H9 (cell line): ENCODE measurements at regions not wholly inside any gene's neighbourhood (a gene's known extent, or its start where the extent isn't known, plus 50 kb on each side); places are given as distances from the start of the nearest gene placed in this dataset.

Experiments used
- DNase-seq: peaks from one replicate; pipeline ENCODE4 v3.0.0-alpha.2; 2017
- H2AFZ ChIP-seq: one replicate; pipeline ENCODE4 v1.6.1; 2013; ENCODE audit warnings: mild to moderate bottlenecking, low read length, control low read depth, moderate library complexity
- H2AK5ac ChIP-seq: 2 replicates; pipeline ENCODE4 v1.6.1; 2013; ENCODE audit warnings: low read length, control low read depth, mixed read lengths; ENCODE audit not compliant: insufficient read length
- H2BK120ac ChIP-seq: one replicate; pipeline ENCODE4 v1.6.1; 2013; ENCODE audit warnings: low read depth, mild to moderate bottlenecking, low read length, control low read depth, inconsistent platforms; ENCODE audit not compliant: poor library complexity, severe bottlenecking
- H2BK12ac ChIP-seq: 2 replicates; pipeline ENCODE4 v1.6.1; 2013; ENCODE audit warnings: low read length, control low read depth, mixed read lengths, low read depth; ENCODE audit not compliant: insufficient read length
- H2BK15ac ChIP-seq: 2 replicates; pipeline ENCODE4 v1.6.1; 2013; ENCODE audit warnings: low read depth, low read length, control low read depth
- H2BK20ac ChIP-seq: one replicate; pipeline ENCODE4 v1.6.1; 2013; ENCODE audit warnings: low read depth, mild to moderate bottlenecking, low read length, control low read depth, inconsistent platforms; ENCODE audit not compliant: poor library complexity, severe bottlenecking
- H2BK5ac ChIP-seq: 2 replicates; pipeline ENCODE4 v1.6.1; 2013; ENCODE audit warnings: low read length, control low read depth, mixed read lengths; ENCODE audit not compliant: insufficient read length
- H3K14ac ChIP-seq: 2 replicates; pipeline ENCODE4 v1.6.1; 2013; ENCODE audit warnings: low read length, control low read depth; ENCODE audit not compliant: insufficient read depth
- H3K18ac ChIP-seq: 2 replicates; pipeline ENCODE4 v1.6.1; 2013; ENCODE audit warnings: low read depth, mild to moderate bottlenecking, mixed read lengths, low read length, control low read depth; ENCODE audit not compliant: insufficient read length
- H3K23ac ChIP-seq: 2 replicates; pipeline ENCODE4 v1.6.1; 2013; ENCODE audit warnings: low read length, control low read depth, mixed read lengths, low read depth; ENCODE audit not compliant: insufficient read length
- H3K23me2 ChIP-seq: 2 replicates; pipeline ENCODE4 v1.6.1; 2013; ENCODE audit warnings: low read depth, mild to moderate bottlenecking, mixed read lengths, low read length, control low read depth; ENCODE audit not compliant: insufficient read length, poor library complexity, severe bottlenecking
- H3K27ac ChIP-seq: 2 replicates; pipeline ENCODE4 v1.5.1; 2013; ENCODE audit warnings: low read length, control low read depth, mixed read lengths, low read depth; ENCODE audit not compliant: insufficient read length
- H3K27me3 ChIP-seq: 2 replicates; pipeline ENCODE4 v1.6.1; 2013; ENCODE audit warnings: low read length, control low read depth, inconsistent platforms; ENCODE audit not compliant: insufficient read depth
- H3K4ac ChIP-seq: 2 replicates; pipeline ENCODE4 v1.6.1; 2013; ENCODE audit warnings: low read depth, mild to moderate bottlenecking, control low read depth, inconsistent platforms, low read length, moderate library complexity
- H3K4me1 ChIP-seq: 2 replicates; pipeline ENCODE4 v1.6.1; 2013; ENCODE audit warnings: low read length, control low read depth, inconsistent platforms; ENCODE audit not compliant: insufficient read depth
- H3K4me2 ChIP-seq: 2 replicates; pipeline ENCODE4 v1.6.1; 2013; ENCODE audit warnings: low read length, control low read depth, mixed read lengths; ENCODE audit not compliant: insufficient read length, insufficient read depth
- H3K56ac ChIP-seq: 2 replicates; pipeline ENCODE4 v1.6.1; 2013; ENCODE audit warnings: low read depth, mild to moderate bottlenecking, mixed read lengths, low read length, control low read depth; ENCODE audit not compliant: insufficient read length
- H3K79me1 ChIP-seq: 2 replicates; pipeline ENCODE4 v1.6.1; 2013; ENCODE audit warnings: low read depth, mild to moderate bottlenecking, moderate library complexity, low read length, control low read depth, inconsistent platforms; ENCODE audit not compliant: insufficient read depth, poor library complexity, severe bottlenecking
- H3K79me2 ChIP-seq: 2 replicates; pipeline ENCODE4 v1.6.1; 2013; ENCODE audit warnings: low read length, control low read depth, inconsistent platforms; ENCODE audit not compliant: insufficient read depth
- H3K9ac ChIP-seq: 2 replicates; pipeline ENCODE4 v1.6.1; 2013; ENCODE audit warnings: low read length, control low read depth, mixed read lengths; ENCODE audit not compliant: insufficient read length; ENCODE audit errors: extremely low read depth
- H3K9me3 ChIP-seq: one replicate; pipeline ENCODE4 v1.6.1; 2013; ENCODE audit warnings: low read depth, low read length, inconsistent platforms; ENCODE audit not compliant: control insufficient read depth
- H3T11ph ChIP-seq: one replicate; pipeline ENCODE4 v1.6.1; 2013; ENCODE audit warnings: mild to moderate bottlenecking, low read length, control low read depth, inconsistent platforms
- H4K20me1 ChIP-seq: one replicate; pipeline ENCODE4 v1.6.1; 2013; ENCODE audit not compliant: control insufficient read depth, insufficient read length, insufficient read depth
- H4K5ac ChIP-seq: 2 replicates; pipeline ENCODE4 v1.6.1; 2013; ENCODE audit warnings: low read depth, mild to moderate bottlenecking, mixed read lengths, low read length, control low read depth; ENCODE audit not compliant: insufficient read length
- H4K8ac ChIP-seq: replicated peaks from 2 replicates; pipeline ENCODE4 v1.6.1; 2013; ENCODE audit warnings: low read length, control low read depth, mixed read lengths, low read depth; ENCODE audit not compliant: insufficient read length
- H4K91ac ChIP-seq: 2 replicates; pipeline ENCODE4 v1.6.1; 2013; ENCODE audit warnings: low read depth, mild to moderate bottlenecking, moderate library complexity, mixed read lengths, low read length, control low read depth; ENCODE audit not compliant: insufficient read length
- H3K27ac Mint-ChIP-seq, 3 experiments: 2 replicates in 2 of 3; 3 replicates in 1 of 3; pipeline ENCODE4 v1.8.0; 2020 to 2021; ENCODE audit warnings: mixed read lengths in 3 of 3, mild to moderate bottlenecking in 1 of 3, moderate library complexity in 1 of 3
- H3K27me3 Mint-ChIP-seq: 2 replicates; pipeline ENCODE4 v1.8.0; 2021; ENCODE audit warnings: low read depth, mild to moderate bottlenecking, moderate library complexity, mixed read lengths
- H3K36me3 Mint-ChIP-seq, 3 experiments: 2 replicates in 2 of 3; 3 replicates in 1 of 3; pipeline ENCODE4 v1.8.0; 2020 to 2021; ENCODE audit warnings: low read depth in 3 of 3, mixed read lengths in 3 of 3; ENCODE audit not compliant: insufficient read depth in 1 of 3
- H3K4me1 Mint-ChIP-seq, 2 experiments: 2 replicates each; pipeline ENCODE4 v1.8.0; 2020; ENCODE audit warnings: mixed read lengths in 2 of 2
- H3K4me3 Mint-ChIP-seq, 2 experiments: 2 replicates in 1 of 2; 3 replicates in 1 of 2; pipeline ENCODE4 v1.8.0; 2020 to 2021; ENCODE audit warnings: mild to moderate bottlenecking in 2 of 2, mixed read lengths in 2 of 2, moderate library complexity in 1 of 2
- H3K9me3 Mint-ChIP-seq, 2 experiments: 2 replicates in 1 of 2; 3 replicates in 1 of 2; pipeline ENCODE4 v1.8.0; 2020; ENCODE audit warnings: mild to moderate bottlenecking in 2 of 2, mixed read lengths in 2 of 2, moderate library complexity in 1 of 2
- CTCF ChIP-seq: fragments of 200-600 bp; sonication (generic); conservative IDR thresholded peaks from 3 replicates; pipeline ENCODE4 v1.8.0; 2021; ENCODE audit warnings: antibody characterized with exemption, mild to moderate bottlenecking
- WGBS: extraction: QIAGEN DNeasy Blood & Tissue Kit; methylation state at CpG from one replicate; pipeline ENCODE4 v1.1.7; 2013; ENCODE audit warnings: missing lambda C conversion rate, low lambda C conversion rate, mixed read lengths; ENCODE audit not compliant: insufficient read length; ENCODE audit errors: extremely low coverage; 5-methylcytosine and 5-hydroxymethylcytosine counted together

- H3K23ac ChIP-seq: no peak overlapping the region
- no peaks in the 10 kb centered on the region for H3K79me2 ChIP-seq
- no peak overlapping the region for H4K5ac ChIP-seq
- TF ChIP-seq CTCF: no peak
- no peak overlapping the region for H2AK5ac ChIP-seq
- no peak overlapping the region for H2BK120ac ChIP-seq
- no peak overlapping the region for H2BK5ac ChIP-seq
- no peak overlapping the region for H3K27ac Mint-ChIP-seq
- H2BK15ac ChIP-seq: no peak overlapping the region
- no CpG with 5 or more reads among the region's 6 CpGs for WGBS
- H3K36me3 Mint-ChIP-seq: no peaks in the 10 kb centered on the region
- no peak overlapping the region for H2AFZ ChIP-seq
- H3K27me3 Mint-ChIP-seq: no peaks in the 10 kb centered on the region; the same call in 1 of the 2 replicates
- no peak overlapping the region for H3K4ac ChIP-seq
- H3K27me3 ChIP-seq: no peaks in the 10 kb centered on the region
- no peak overlapping the region for H3K9ac ChIP-seq
- H3K4me1 Mint-ChIP-seq: peaks cover 0 to 10% of the 10 kb centered on the region in 2 experiments; a peak in 2 of 4 replicates
- no peak overlapping the region for H2BK20ac ChIP-seq
- no peak for DNase-seq
- no peak overlapping the region for H4K91ac ChIP-seq
- no peak overlapping the region for H3K18ac ChIP-seq
- no peak overlapping the region for H3K4me2 ChIP-seq
- H3K23me2 ChIP-seq: no peaks in the 10 kb centered on the region
- H3K4me3 Mint-ChIP-seq: no peak overlapping the region
- no peak overlapping the region for H4K8ac ChIP-seq
- peaks cover 4% of the 10 kb centered on the region in 2 experiments; a peak in 1 of 5 replicates for H3K9me3 Mint-ChIP-seq
- H3T11ph ChIP-seq: no peak overlapping the region
- H4K20me1 ChIP-seq: no peaks in the 10 kb centered on the region
- no peak overlapping the region for H2BK12ac ChIP-seq
- no peaks in the 10 kb centered on the region for H3K4me1 ChIP-seq
- H3K27ac ChIP-seq: no peak overlapping the region
- no peak overlapping the region for H3K14ac ChIP-seq
- no peak overlapping the region for H3K56ac ChIP-seq
- no peaks in the 10 kb centered on the region for H3K9me3 ChIP-seq
- H3K79me1 ChIP-seq: no peaks in the 10 kb centered on the region
Measured at GRCh38 chr7:46567858-46568257, 646.8 kb upstream of the IGFBP3 start.
